ENCODE measurements at regions not wholly inside any gene's neighbourhood (a gene's known extent, or its start where the extent isn't known, plus 50 kb on each side); places are given as distances from the start of the nearest gene placed in this dataset.

GRCh38 chr22:47284360-47284759 is 521.9 kb downstream of the TBC1D22A start (continued):
- TF ChIP-seq, protein P1, sequence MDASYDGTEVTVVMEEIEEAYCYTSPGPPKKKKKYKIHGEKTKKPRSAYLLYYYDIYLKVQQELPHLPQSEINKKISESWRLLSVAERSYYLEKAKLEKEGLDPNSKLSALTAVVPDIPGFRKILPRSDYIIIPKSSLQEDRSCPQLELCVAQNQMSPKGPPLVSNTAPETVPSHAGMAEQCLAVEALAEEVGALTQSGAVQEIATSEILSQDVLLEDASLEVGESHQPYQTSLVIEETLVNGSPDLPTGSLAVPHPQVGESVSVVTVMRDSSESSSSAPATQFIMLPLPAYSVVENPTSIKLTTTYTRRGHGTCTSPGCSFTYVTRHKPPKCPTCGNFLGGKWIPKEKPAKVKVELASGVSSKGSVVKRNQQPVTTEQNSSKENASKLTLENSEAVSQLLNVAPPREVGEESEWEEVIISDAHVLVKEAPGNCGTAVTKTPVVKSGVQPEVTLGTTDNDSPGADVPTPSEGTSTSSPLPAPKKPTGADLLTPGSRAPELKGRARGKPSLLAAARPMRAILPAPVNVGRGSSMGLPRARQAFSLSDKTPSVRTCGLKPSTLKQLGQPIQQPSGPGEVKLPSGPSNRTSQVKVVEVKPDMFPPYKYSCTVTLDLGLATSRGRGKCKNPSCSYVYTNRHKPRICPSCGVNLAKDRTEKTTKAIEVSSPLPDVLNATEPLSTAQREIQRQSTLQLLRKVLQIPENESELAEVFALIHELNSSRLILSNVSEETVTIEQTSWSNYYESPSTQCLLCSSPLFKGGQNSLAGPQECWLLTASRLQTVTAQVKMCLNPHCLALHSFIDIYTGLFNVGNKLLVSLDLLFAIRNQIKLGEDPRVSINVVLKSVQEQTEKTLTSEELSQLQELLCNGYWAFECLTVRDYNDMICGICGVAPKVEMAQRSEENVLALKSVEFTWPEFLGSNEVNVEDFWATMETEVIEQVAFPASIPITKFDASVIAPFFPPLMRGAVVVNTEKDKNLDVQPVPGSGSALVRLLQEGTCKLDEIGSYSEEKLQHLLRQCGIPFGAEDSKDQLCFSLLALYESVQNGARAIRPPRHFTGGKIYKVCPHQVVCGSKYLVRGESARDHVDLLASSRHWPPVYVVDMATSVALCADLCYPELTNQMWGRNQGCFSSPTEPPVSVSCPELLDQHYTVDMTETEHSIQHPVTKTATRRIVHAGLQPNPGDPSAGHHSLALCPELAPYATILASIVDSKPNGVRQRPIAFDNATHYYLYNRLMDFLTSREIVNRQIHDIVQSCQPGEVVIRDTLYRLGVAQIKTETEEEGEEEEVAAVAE (CRISPR knock-in tag; IDR thresholded peaks at IDR 0.05; ENCODE audit: borderline replicate concordance): no peak
- TF ChIP-seq ZNF703 (CRISPR knock-in tag; IDR thresholded peaks at IDR 0.05; ENCODE audit: borderline replicate concordance): no peak

GRCh38 chr22:47283616-47284270 is 521.3 kb downstream of the TBC1D22A start:
- CTCF ChIA-PET (ENCODE audit: low intra/inter-chr PET ratio, low total read pairs): no interaction called here
- FAIRE-seq: no peak

More at GRCh38 chr22:47283616-47284270, 521.3 kb downstream of the TBC1D22A start:
- no peak overlapping the region for H3K27ac ChIP-seq (ENCODE audit: extremely low read length, insufficient read depth, low read length)
- H3K9ac ChIP-seq (ENCODE audit: insufficient read depth, low read depth, low read length): no peak overlapping the region
- H2AFZ ChIP-seq (ENCODE audit: low read length): no peak overlapping the region
- WGBS (ENCODE audit: low lambda C conversion rate): 0% methylated on average over 12 of the region's 17 CpGs
- POLR2A ChIA-PET: no interaction called here
- intact Hi-C loops (cut with micrococcal nuclease; ENCODE audit: unreplicated experiment) (no loop called here), in situ Hi-C loops (cut with HindIII; ENCODE audit: extremely low pct_ligation_motif_present, low pct_unique_long_range_greater_than_20kb) (no loop called here)
- H3K4me2 ChIP-seq (ENCODE audit: low read depth, low read length): no peak overlapping the region
- DNase-seq (ENCODE audit: low spot score) (no peak), ATAC-seq (no peak)
- H3K36me3 ChIP-seq (replicated peaks in 1 of 2; ENCODE audit: control insufficient read depth in 1 of 2, insufficient read depth in 2 of 2, low read length in 2 of 2): no peaks in the 10 kb centered on the region
- H4K20me1 ChIP-seq (ENCODE audit: insufficient read depth, low read length): 0 out of 2 replicates have a peak, but pooled peaks cover 3% of the 10 kb centered on the region
- H3K27me3 ChIP-seq (ENCODE audit: control insufficient read depth in 1 of 2, insufficient read depth in 2 of 2, low read length in 2 of 2): peaks cover 4 to 66% of the 10 kb centered on the region in 2 experiments; a peak in 4 of 5 replicates
- no peak overlapping the region for H3K4me3 ChIP-seq (replicated peaks in 1 of 3; ENCODE audit: insufficient read depth in 1 of 3, low read depth in 2 of 3, low read length in 3 of 3)
- H3K9me3 ChIP-seq (ENCODE audit: low read length): no peaks in the 10 kb centered on the region
- H3K4me1 ChIP-seq (ENCODE audit: insufficient read depth, low read length): no peaks in the 10 kb centered on the region
- H3K79me2 ChIP-seq (ENCODE audit: insufficient read depth, low read length): no peaks in the 10 kb centered on the region
- no TSS peak for BruUV-seq (replicated peaks)
- no peak for TF ChIP-seq ZNF431 (CRISPR knock-in tag; IDR thresholded peaks at IDR 0.05; ENCODE audit: borderline replicate concordance, low read depth)
- TF ChIP-seq NFYB (CRISPR knock-in tag; IDR thresholded peaks at IDR 0.05): no peak

Measured in HepG2 (cell line).